ENCODE measurements at regions not wholly inside any gene's neighbourhood (a gene's known extent, or its start where the extent isn't known, plus 50 kb on each side); places are given as distances from the start of the nearest gene placed in this dataset.

DNA sequence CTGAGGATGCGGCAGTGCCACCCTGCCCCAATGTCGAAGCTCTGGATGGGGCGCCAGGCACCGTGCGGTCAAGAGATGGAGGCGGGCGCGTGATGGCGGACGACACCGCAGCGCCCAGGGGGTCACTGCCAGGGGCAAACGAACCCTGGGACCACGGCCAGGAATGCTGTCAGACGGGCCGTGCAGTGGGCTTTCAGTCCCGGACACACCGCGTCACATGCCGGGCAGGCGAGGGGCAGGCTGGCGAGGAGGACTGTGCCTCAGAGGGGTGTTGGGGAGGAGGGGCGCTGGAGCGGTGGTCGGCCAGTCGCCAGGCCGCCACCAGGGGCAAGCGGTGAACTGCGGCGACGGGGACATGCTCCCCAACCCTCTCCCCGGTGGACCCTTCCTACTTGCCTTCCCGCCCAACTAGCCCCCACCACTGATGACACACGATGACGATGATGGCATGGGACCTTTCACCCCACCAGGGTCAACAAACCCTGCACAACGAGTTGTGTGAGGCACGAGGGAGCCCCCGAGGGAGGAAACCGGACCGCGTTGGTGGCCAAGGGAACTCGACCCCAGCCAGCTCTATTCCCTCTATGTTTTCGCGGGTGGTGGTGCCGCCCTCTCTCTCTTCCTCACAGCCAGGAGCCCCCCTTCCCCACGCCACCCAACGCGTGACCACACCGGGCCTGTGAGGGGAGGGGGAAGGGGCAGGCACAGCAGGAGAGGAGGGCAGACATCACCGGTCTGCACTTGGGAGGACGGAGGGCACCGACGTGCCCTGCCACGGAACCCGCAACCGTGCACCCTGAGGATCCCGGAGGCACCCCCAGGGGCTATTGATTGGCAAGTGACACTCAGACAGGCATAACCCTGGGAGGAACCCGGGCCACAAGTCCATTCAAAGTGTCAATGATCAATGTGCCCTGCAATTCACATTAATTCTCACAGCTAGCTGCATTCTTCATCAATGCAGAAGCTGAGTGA is 1960.9 kb upstream of the DEFB115 start:
- 81% methylated on average over 55 to 58 of the region's 58 CpGs for WGBS, 2 donors
- Histone ChIP-seq H3K4me1 (no peaks in the 10 kb centered on the region), H3K9me3 (peaks cover 0 to 54% (median 0%) of the 10 kb centered on the region in 4 donors), H3K36me3 (no peaks in the 10 kb centered on the region), H3K4me3 (no peak overlapping the region), H3K27me3 (no peaks in the 10 kb centered on the region), H3K27ac (no peak overlapping the region)
- TF ChIP-seq POLR2A (IDR thresholded peaks at IDR 0.05), result no peak
- TF ChIP-seq EP300 (IDR thresholded peaks at IDR 0.05), result no peak
- TF ChIP-seq, protein P1, sequence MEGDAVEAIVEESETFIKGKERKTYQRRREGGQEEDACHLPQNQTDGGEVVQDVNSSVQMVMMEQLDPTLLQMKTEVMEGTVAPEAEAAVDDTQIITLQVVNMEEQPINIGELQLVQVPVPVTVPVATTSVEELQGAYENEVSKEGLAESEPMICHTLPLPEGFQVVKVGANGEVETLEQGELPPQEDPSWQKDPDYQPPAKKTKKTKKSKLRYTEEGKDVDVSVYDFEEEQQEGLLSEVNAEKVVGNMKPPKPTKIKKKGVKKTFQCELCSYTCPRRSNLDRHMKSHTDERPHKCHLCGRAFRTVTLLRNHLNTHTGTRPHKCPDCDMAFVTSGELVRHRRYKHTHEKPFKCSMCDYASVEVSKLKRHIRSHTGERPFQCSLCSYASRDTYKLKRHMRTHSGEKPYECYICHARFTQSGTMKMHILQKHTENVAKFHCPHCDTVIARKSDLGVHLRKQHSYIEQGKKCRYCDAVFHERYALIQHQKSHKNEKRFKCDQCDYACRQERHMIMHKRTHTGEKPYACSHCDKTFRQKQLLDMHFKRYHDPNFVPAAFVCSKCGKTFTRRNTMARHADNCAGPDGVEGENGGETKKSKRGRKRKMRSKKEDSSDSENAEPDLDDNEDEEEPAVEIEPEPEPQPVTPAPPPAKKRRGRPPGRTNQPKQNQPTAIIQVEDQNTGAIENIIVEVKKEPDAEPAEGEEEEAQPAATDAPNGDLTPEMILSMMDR (IDR thresholded peaks at IDR 0.05), result no peak
- no peak for DNase-seq (ENCODE audit: low spot score in 2 of 2)

DNA sequence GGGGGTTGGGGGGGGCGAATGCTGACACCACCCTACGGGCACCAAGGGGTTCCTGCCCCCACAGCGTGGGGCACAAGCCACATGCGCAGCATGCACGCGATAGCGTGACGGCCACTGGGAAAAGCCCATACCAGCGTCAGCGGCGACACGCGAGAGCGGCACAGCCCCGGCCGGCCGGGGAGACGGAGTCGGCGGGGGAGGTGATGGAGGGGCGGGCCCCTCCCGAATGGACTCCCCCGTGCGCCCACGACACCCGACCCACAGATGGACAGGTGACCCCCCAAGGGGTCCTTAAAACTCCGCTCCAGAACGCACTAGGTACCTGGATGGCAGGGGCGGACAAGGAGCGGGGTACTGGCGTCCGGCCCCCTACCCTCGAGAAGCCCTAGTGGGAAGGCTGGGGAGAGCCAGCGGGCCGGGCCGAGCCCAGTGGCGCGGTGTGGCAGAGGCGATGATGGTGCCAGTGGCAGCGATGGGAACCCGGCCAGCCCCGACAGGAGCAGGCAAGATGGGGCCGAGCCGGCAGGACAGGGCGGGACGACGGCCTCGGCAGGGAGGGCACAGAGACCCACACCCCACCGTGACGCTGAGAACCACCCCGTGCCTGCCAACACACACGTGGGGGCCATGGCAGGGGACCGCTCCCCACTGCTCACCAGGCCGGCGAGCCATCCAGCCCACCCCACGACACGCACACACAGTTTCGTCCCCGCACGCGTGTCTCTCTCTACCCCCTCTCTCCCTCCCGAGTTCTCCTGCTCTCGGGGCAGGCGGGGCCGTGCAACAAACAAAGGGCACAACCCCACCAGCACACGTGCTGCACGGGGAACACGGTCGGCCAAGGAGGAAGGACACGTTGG is 1959.8 kb upstream of the DEFB115 start:
- H3K27me3 ChIP-seq, result no peaks in the 10 kb centered on the region
- WGBS, 2 donors, result 78 to 80% methylated on average over 69 of the region's 70 CpGs
- no peak for TF ChIP-seq POLR2A (IDR thresholded peaks at IDR 0.05)
- TF ChIP-seq, protein P1 (IDR thresholded peaks at IDR 0.05), result no peak
- TF ChIP-seq EP300 (IDR thresholded peaks at IDR 0.05), result no peak
- H3K4me3 ChIP-seq, result no peak overlapping the region
- no peak for DNase-seq (ENCODE audit: low spot score in 2 of 2)
- peaks cover 0 to 65% (median 0%) of the 10 kb centered on the region in 4 donors for H3K9me3 ChIP-seq
- no peaks in the 10 kb centered on the region for H3K4me1 ChIP-seq
- no peaks in the 10 kb centered on the region for H3K36me3 ChIP-seq
- no peak overlapping the region for H3K27ac ChIP-seq

DNA sequence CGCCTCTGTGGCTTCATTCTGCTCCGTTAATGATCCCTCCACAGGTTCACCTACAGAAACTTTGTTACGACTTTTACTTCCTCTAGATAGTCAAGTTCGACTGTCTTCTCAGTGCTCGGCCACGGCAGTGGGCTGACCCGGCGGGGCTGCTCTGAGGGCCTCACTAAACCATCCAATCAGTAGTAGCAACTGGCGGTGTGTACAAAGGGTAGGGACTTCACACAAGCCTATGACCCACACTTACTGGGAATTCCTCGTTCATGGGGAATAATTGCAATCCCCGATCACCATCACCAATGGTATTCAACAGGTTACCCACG is 1959.2 kb upstream of the DEFB115 start:
- Histone ChIP-seq H3K4me1 (no peaks in the 10 kb centered on the region), H3K36me3 (no peaks in the 10 kb centered on the region), H3K27me3 (no peaks in the 10 kb centered on the region), H3K4me3 (no peak overlapping the region), H3K27ac (no peak overlapping the region), H3K9me3 (peaks cover 0 to 71% (median 0%) of the 10 kb centered on the region in 4 donors)
- DNase-seq (ENCODE audit: low spot score in 2 of 2), result no peak
- WGBS, 2 donors, result 73 to 76% methylated on average over 12 of the region's 12 CpGs
- no peak for TF ChIP-seq EP300 (IDR thresholded peaks at IDR 0.05)
- TF ChIP-seq POLR2A (IDR thresholded peaks at IDR 0.05), result no peak
- TF ChIP-seq, protein P1 (IDR thresholded peaks at IDR 0.05), result no peak

DNA sequence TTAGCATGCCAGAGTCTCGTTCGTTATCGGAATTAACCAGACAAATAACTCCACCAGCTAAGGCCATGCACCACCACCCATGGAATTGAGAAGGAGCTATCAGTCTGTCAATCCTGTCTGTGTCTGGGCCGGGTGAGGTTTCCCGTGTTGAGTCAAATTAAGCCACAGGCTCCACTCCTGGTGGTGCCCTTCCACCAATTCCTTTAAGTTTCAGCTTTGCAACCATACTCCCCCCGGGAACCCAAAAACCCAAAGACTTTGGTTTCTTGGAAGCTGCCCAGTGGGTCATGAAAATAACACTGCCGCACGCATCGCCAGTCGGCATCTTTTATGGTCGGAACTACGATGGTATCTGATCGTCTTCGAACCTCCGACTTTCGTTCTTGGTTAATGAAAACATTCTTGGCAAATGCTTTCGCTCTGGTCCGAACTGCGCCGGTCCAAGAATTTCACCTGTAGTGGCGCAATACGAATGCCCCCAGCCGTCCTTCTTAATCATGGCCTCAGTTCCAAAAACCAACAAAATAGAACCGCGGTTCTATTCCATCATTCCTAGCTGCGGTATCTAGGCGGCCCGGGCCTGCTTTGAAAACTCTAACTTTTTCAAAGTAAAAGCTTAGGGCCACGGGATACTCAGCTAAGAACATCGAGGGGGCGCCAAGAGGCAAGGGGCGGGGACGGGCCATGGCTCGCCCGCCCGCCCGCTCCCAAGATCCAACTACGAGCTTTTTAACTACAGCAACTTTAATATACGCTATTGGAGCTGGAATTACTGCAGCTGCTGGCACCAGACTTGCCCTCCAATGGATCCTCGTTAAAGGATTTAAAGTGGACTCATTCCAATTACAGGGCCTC is 1958.5 kb upstream of the DEFB115 start:
- Histone ChIP-seq H3K4me1 (no peaks in the 10 kb centered on the region), H3K4me3 (no peak overlapping the region), H3K36me3 (no peaks in the 10 kb centered on the region), H3K27ac (no peak overlapping the region), H3K27me3 (no peaks in the 10 kb centered on the region), H3K9me3 (peaks cover 0 to 74% (median 0%) of the 10 kb centered on the region in 4 donors)
- 88 to 90% methylated on average over 40 of the region's 40 CpGs for WGBS, 2 donors
- no peak for DNase-seq (ENCODE audit: low spot score in 2 of 2)
- TF ChIP-seq, protein P1 (IDR thresholded peaks at IDR 0.05), result no peak
- TF ChIP-seq POLR2A (IDR thresholded peaks at IDR 0.05) (no peak), EP300 (IDR thresholded peaks at IDR 0.05) (no peak)

Measured in tibial nerve (tissue), 4 donors.